ENCODE measurements at regions not wholly inside any gene's neighbourhood (a gene's known extent, or its start where the extent isn't known, plus 50 kb on each side); places are given as distances from the start of the nearest gene placed in this dataset.

DNA sequence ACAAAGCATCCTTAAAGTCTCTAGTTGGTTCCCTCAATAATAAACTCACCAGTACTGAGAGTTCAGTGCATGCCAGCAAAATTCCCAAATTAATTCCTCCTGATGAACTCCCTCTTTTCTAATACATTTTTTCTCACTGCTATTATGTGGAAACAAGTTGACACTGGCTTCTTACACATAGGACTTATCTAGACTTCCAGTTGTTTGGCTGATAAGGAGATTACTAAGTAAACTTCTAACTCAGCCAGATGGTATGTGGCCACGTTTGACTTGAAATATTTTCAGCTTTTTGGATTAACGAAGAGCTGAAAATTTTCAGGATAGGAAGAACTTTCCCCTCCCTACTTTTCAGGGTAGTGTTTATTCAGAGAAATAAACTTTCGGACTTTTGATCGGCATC, 1154.2 kb upstream of the TENM4 start (continued):
- TF ChIP-seq JUND (IDR thresholded peaks at IDR 0.05; ENCODE audit: low read length) (no peak), CTBP2 (IDR thresholded peaks at IDR 0.05; ENCODE audit: borderline replicate concordance, insufficient read depth, insufficient read length, low read length) (no peak), HDAC2 (IDR thresholded peaks at IDR 0.05; ENCODE audit: borderline replicate concordance in 1 of 2, low read depth in 2 of 2, low read length in 2 of 2) (no peak), TAF1 (IDR thresholded peaks at IDR 0.05; ENCODE audit: low read depth, low read length) (no peak)
- TF ChIP-seq, protein P1, sequence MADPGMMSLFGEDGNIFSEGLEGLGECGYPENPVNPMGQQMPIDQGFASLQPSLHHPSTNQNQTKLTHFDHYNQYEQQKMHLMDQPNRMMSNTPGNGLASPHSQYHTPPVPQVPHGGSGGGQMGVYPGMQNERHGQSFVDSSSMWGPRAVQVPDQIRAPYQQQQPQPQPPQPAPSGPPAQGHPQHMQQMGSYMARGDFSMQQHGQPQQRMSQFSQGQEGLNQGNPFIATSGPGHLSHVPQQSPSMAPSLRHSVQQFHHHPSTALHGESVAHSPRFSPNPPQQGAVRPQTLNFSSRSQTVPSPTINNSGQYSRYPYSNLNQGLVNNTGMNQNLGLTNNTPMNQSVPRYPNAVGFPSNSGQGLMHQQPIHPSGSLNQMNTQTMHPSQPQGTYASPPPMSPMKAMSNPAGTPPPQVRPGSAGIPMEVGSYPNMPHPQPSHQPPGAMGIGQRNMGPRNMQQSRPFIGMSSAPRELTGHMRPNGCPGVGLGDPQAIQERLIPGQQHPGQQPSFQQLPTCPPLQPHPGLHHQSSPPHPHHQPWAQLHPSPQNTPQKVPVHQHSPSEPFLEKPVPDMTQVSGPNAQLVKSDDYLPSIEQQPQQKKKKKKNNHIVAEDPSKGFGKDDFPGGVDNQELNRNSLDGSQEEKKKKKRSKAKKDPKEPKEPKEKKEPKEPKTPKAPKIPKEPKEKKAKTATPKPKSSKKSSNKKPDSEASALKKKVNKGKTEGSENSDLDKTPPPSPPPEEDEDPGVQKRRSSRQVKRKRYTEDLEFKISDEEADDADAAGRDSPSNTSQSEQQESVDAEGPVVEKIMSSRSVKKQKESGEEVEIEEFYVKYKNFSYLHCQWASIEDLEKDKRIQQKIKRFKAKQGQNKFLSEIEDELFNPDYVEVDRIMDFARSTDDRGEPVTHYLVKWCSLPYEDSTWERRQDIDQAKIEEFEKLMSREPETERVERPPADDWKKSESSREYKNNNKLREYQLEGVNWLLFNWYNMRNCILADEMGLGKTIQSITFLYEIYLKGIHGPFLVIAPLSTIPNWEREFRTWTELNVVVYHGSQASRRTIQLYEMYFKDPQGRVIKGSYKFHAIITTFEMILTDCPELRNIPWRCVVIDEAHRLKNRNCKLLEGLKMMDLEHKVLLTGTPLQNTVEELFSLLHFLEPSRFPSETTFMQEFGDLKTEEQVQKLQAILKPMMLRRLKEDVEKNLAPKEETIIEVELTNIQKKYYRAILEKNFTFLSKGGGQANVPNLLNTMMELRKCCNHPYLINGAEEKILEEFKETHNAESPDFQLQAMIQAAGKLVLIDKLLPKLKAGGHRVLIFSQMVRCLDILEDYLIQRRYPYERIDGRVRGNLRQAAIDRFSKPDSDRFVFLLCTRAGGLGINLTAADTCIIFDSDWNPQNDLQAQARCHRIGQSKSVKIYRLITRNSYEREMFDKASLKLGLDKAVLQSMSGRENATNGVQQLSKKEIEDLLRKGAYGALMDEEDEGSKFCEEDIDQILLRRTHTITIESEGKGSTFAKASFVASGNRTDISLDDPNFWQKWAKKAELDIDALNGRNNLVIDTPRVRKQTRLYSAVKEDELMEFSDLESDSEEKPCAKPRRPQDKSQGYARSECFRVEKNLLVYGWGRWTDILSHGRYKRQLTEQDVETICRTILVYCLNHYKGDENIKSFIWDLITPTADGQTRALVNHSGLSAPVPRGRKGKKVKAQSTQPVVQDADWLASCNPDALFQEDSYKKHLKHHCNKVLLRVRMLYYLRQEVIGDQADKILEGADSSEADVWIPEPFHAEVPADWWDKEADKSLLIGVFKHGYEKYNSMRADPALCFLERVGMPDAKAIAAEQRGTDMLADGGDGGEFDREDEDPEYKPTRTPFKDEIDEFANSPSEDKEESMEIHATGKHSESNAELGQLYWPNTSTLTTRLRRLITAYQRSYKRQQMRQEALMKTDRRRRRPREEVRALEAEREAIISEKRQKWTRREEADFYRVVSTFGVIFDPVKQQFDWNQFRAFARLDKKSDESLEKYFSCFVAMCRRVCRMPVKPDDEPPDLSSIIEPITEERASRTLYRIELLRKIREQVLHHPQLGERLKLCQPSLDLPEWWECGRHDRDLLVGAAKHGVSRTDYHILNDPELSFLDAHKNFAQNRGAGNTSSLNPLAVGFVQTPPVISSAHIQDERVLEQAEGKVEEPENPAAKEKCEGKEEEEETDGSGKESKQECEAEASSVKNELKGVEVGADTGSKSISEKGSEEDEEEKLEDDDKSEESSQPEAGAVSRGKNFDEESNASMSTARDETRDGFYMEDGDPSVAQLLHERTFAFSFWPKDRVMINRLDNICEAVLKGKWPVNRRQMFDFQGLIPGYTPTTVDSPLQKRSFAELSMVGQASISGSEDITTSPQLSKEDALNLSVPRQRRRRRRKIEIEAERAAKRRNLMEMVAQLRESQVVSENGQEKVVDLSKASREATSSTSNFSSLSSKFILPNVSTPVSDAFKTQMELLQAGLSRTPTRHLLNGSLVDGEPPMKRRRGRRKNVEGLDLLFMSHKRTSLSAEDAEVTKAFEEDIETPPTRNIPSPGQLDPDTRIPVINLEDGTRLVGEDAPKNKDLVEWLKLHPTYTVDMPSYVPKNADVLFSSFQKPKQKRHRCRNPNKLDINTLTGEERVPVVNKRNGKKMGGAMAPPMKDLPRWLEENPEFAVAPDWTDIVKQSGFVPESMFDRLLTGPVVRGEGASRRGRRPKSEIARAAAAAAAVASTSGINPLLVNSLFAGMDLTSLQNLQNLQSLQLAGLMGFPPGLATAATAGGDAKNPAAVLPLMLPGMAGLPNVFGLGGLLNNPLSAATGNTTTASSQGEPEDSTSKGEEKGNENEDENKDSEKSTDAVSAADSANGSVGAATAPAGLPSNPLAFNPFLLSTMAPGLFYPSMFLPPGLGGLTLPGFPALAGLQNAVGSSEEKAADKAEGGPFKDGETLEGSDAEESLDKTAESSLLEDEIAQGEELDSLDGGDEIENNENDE (IDR thresholded peaks at IDR 0.05; ENCODE audit: insufficient replicate concordance, low read length), result no peak

All from H1 (cell line).